Right lobe of liver (tissue), 4 donors: ENCODE measurements at regions not wholly inside any gene's neighbourhood (a gene's known extent, or its start where the extent isn't known, plus 50 kb on each side); places are given as distances from the start of the nearest gene placed in this dataset.

ENCODE experiments used
- POLR2A ChIP-seq: fragments of 450-650 bp; IDR thresholded peaks from one replicate; pipeline ENCODE4 v1.6.1; 2017; ENCODE audit warnings: antibody characterized with exemption, mild to moderate bottlenecking
- TF ChIP-seq, protein P1 (sequence below), 4 donors: fragments of 200-600 bp in 3 of 4; fragments of 450-650 bp in 1 of 4; IDR thresholded peaks; one replicate each; pipeline versions ENCODE4 v1.5.1 to v1.8.0; 2016 to 2022; ENCODE audit warnings: antibody characterized with exemption in 4 of 4, mild to moderate bottlenecking in 2 of 4
- donor health status: DM: no; HTN: no; CAD: no.
- donor health status: DM: no; HTN: no; CAD: no.
- donor health status: DM: no; HTN: yes; CAD: no.

GRCh38 chr10:44245601-44245938, 139.3 kb downstream of the CXCL12 start:
- TF ChIP-seq, protein P1, sequence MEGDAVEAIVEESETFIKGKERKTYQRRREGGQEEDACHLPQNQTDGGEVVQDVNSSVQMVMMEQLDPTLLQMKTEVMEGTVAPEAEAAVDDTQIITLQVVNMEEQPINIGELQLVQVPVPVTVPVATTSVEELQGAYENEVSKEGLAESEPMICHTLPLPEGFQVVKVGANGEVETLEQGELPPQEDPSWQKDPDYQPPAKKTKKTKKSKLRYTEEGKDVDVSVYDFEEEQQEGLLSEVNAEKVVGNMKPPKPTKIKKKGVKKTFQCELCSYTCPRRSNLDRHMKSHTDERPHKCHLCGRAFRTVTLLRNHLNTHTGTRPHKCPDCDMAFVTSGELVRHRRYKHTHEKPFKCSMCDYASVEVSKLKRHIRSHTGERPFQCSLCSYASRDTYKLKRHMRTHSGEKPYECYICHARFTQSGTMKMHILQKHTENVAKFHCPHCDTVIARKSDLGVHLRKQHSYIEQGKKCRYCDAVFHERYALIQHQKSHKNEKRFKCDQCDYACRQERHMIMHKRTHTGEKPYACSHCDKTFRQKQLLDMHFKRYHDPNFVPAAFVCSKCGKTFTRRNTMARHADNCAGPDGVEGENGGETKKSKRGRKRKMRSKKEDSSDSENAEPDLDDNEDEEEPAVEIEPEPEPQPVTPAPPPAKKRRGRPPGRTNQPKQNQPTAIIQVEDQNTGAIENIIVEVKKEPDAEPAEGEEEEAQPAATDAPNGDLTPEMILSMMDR (IDR thresholded peaks at IDR 0.05): no peak
- TF ChIP-seq POLR2A: no peak
